NCI-H1694 (cell line): ENCODE measurements at regions not wholly inside any gene's neighbourhood (a gene's known extent, or its start where the extent isn't known, plus 50 kb on each side); places are given as distances from the start of the nearest gene placed in this dataset.
"Not testable (repeated sequence)": the region's sequence is repeated elsewhere in the genome, so short reads cannot be mapped to it uniquely, and the experiment has no call there.

ENCODE experiments used
- DNase-seq: peaks from one replicate; lab custom pipeline; 2025; lab: John Stamatoyannopoulos, UW

DNA sequence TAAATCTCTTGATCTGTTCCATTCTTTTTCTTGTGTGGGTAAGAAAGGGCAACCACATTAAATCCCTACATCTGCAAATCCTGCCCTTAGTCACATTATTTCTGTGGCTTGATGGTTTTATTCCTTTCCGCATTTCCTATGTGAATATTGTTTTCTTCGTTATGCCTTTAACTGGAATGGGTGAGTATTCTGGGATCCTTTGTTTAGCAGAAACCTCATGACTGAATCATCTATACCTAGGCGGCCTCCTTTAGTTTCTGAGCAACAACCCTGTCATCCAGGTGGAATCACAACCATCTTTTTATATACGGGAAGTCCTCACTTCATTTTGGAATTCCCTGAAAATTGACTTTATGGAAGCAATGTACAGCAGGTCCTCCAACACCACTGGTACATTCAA lies 409.5 kb downstream of the DIRAS2 start:
- DNase-seq: not testable (repeated sequence)

DNA sequence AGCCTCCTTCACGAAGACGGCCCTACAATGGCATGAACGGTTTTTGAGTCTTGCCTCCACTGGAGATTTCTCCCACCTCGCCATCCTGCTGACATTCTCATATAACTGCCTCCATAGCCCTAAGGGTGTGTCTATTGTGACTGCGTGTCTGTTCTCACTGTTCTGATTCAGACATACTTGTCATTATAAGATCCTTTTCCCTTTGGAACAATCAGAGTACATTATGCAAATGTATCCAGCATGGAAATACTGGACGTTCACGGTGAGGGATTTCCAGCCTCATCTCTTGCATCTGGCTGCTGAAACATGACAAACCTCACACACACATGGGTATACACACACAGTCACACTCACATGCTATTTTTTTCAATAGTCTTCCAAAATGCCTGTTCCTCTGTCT lies 402.1 kb downstream of the DIRAS2 start:
- no peak for DNase-seq

DNA sequence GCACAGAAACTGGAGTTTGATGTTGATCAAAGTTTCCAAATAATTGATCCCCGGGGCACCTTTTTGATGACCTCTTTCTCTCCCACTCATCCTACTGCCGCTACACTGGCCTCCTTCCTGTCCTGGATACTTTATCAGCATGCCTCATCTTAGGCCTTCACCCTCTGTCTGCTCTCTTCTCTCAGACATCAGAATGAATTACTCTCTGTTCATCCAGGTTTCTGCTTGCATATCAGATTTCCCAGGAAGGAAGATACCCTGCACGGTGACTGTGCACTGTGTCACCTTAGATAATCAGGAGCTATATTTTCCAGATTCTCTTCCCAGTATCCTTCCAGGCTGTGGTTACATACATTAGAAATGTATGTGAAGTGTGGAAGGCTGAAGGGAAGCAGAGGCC lies 397.0 kb downstream of the DIRAS2 start:
- DNase-seq: no peak

DNA sequence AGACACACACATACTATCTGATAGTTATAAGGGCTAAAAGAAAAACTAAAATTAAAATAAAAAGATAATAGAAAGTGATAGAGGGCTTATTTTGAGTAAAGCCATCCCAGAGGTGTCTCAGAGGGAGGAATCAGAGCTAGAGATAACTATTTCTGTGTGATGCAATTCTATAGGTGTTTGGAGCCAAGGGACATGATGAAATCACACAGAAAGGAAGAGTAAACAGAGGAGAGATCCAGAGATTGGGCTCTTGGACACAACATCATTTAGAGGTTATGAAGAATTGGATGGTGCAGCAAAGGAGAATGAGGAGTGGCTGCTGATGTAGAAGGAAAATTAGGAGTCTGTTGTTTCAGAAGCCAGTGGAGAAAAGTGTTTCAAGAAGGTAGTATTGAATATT lies 393.5 kb downstream of the DIRAS2 start:
- no peak for DNase-seq

DNA sequence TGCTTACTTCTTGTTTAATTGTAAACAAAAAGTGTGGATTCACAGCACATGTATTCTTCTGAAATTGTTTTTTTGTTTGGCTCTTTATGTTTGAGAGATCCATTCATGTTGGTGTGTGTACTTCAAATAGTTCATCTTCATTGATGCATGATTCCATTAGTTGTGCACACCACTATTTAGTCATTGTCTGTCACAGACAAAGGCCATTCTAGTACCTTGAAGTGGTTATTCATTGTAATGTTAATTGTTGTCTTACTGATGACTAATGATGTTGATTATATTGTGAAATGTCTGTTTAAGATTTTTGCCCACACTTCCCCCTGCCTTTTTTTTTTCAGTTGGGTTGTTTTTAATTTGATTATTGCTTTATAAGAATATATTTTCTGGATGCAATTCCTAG lies 391.3 kb downstream of the DIRAS2 start:
- no peak for DNase-seq

DNA sequence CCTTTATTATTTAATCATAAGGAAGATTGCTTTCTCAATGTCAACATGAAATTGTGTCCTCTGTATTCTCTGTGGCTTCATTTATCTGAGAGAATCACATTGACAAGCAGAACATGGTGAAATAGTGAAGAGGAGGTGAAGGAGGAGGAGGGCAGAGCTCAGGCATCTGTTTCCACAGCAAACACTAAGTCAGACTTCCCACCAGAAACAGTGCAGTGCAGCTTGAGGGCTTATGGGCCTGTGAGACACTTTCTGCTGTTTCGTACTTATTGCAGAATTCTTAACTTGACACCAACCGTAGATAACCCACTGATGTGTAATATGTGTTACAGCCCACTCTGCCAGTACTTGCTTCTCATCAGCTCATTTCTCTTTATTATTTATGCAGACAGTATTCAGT lies 386.3 kb downstream of the DIRAS2 start:
- no peak for DNase-seq

DNA sequence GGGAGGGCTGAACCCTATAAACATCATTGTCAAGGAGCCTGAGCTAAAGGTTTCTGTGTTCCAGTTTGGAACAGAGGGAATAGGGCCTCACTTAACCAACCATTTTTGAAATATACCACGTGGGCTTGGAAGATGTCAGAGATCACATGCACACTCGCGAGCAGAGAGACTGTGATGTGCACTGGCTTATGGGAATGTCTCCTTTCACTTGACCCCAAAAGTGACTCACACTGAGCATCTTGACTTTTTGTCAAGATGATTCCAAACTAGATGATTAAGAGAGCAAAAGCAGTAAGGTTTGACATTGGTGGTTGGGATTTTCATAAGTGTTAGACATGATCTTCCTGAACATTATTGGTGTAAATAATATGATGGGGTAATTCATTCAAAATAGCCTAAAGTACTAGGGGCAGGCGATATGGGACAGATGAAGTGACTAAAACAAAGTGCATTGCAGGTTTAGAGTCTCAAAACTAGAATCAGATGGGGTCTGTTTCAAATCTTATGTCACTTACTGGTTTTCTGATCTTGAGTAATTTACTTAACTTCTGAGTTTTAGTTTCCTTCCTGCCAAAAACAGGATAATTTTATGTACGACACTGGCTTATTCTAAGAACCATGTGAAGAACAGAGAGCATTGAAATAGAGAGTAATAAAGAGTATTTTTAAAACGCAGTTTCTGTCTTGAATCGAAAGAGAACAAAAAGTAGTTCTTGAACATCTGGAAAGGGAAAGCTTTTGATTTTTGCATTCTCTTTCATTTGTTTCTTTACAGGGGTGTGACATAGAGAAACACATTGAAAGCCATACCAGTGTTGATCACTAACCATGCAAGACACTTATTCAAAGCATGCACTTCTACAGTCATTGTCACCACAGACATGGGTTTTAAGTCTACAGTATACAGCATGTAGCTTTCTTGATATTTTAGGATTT lies 383.0 kb downstream of the DIRAS2 start:
- no peak for DNase-seq

DNA sequence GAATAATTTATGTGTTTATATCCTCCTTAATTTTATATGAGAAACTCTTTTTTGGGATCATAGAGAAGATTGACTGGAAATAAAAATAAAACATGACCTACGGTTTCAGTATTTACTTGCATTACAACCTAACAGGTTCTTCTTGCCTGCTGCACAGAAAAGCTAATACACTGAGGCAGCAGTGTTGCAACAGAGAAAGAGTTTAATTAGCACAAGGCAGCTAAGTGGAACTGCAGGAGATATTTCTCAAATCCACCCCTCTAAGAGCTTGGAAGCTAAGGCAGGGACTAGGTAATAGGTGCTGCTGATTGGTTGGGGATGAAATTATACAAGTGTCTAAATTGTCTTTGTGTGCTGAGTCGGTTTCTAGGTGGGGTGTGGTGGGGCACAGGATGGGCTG lies 380.9 kb downstream of the DIRAS2 start:
- DNase-seq: no peak

DNA sequence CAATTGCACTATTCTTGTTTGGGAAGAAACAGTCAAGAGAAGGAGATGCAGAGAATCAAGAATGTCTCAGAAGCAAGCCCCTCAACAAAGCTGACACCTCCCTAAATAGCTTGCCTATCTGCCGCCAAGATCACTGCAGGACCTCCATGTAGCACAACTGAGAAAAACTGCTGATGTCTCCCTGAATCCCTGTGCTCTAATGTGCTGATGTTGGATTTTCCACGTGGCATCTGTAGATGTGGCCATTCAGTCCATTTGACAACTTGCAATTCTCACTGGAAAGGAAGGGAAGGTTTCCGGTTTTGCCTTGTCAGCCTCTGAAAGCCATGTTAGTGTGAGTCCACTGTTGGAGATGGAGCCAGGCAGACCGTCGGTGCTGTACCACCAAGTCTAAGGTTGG lies 374.0 kb downstream of the DIRAS2 start:
- DNase-seq: no peak

DNA sequence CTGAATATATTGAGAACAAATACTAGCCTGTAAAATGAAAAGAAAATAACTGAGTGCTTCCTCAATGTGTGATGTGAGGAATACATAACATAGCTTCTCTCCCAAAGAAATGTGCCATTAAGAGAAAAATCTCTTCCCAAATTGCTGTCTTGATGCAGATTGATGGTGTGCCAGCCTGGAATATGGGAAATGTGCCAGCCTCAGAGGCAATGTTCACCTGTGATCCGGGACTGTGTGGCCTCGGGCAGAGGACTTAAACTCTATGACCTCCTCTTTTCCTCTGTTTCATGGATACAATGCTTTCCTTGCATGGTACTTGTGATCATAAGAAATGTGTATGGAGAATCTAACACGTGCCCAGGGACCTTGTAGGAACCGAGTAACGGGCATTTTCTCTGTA lies 370.9 kb downstream of the DIRAS2 start:
- DNase-seq: no peak

DNA sequence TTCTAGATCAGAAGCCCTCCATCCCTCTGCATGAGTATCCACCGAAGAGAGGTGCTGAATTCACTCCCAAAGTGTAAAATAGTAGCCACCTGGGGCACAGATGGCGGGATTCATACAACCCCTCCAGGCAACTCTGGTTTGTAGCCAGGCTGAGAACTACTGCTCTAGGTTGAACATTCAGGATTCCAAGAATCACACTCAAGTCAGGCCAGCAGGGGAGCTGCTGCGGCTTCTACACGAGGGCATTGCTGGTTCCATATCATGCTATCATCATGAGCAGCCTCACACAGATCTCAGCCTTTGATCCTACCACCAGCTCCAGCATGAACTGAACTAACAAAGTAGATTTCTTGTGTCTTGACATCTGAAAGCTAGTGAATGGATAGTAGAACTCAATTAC lies 367.9 kb downstream of the DIRAS2 start:
- DNase-seq: no peak

DNA sequence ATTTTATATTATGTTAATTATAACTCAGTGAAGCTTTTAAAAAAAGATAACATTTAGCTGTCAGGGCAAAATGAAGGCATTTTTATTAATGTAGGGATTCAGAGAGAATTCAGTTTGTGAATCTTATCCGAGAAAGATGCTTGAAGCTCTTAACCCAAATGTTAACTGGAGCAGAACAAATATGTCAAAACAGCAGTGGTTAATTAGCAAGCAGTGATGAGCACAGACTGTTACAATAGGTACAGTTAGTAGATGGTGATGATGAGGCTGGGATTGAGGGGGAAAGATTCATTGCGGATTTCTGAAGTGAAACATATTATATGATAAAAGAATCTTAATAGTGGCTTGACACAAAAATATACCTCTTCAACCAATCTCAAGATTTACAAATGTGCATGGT lies 356.7 kb downstream of the DIRAS2 start:
- peak; percentile 6 for DNase-seq

DNA sequence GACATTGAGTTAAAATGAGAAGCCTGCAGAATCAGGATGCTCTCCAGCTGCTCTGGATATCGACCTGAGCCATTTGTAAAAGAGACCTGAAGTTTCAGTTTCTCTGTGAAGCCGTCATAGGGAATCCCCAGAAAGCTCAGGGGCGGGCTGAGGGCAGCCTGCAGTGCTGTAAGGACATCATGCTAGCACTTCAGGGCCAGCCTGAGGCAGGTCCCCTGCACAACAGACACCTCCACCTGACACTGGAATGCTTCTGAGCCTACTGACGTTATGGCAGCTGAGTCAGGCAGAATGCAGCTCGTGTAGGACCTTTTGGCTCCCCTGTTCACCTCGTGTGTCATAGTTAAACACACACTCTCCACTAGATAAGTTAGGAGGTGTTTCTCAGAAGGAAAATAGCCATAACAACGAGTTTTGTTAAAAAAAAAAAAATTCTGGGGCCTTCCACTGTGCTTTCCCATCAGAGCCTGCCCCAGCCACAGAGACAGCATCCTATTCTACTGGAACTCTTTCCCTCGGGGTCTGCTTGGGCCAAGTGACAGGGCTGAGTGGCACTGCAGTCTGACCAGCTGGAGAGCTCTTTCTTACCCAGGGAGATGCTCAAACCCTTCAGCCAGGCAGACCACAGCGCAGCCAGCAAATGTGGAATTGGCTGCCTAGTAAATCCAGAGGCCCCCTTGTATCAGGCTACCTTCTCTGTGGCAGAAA lies 354.9 kb downstream of the DIRAS2 start:
- no peak for DNase-seq

DNA sequence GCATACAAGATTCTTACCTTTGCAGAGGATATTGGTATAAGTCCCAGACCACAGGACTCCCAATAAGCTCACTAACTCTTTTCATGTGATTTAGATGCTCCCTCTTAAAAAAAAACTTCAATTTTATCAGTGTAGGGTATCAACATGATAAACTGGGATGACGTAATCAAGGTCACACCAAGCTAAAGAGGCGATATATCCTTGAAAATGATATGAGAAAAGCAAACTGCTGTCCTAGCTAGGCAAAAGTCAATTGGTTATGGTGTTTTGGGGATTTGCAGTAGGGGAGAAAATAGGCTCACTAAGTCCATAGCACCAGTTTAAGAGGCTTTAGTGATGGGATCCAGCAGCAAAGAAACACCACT lies 354.4 kb downstream of the DIRAS2 start:
- no peak for DNase-seq

DNA sequence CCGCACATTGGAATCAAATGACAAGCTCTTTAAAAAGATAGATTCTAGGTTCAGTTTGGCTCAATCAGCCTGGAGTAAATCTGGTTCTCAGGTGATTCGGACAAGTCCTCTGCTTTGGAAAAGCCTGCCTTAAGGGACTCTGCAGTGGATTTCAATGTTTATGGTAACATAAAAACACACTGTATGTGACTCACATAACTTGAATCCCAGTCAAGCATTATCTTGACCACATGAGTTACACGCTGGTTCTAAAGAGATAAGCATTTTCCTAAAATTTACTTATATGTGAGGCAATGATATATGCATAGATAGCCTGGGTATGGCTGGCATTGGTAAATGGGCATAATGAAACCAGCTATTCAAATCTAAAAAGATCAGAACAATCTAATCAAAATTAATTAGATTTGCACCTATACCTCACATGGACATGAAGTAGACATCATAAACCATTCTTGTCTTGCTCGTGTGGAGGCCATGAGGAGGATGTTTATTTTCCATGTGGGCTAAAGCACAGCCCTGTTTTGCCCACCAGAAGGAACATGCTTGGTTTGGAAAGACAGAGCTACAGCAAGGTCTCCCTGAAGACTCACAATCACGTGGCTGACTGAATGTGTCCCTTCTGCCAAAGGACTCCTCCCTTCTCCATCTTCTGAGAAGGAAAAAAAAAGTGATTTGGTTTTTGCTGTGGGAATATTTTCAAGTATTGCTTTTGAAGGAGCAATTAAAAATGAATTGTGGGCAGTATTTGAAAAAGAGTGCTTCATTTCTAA lies 351.7 kb downstream of the DIRAS2 start:
- no peak for DNase-seq

DNA sequence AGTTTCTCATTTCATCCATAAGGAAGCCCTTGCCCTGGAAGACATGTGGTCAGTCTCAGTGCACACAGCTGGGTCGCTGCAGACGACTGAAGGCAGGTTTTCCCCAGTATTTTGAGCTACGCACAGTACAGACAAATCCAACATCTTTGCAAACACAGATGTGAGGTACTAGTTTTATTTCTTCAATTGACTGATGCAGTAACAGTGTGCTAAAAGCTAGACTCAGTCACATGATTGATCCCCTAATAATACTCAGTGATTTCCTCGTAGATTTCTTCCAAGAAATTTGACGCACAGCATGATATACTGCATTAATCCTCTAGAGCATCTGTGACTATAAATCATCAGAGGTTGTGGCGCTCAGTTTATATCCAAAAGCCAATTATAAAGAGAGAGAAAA lies 346.1 kb downstream of the DIRAS2 start:
- DNase-seq: peak; percentile 12

DNA sequence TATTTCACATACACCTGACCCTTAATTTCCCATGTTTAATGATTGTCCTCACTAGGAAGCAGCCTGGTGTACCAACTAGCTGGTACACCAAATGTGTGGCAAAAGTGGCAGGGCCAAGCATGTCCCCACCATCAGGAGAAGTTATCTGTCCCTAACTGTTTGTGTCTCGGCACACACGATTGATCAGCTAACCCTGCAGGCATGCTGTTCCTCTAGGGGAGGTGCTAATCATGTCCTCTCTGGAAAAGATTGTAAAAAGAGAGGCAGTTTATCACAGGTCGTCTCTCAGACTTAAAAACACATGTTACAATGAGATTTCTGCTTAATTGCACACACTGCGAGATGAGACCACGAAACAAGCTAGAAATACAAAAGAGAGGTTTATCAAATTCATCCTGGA lies 342.7 kb downstream of the DIRAS2 start:
- no peak for DNase-seq

DNA sequence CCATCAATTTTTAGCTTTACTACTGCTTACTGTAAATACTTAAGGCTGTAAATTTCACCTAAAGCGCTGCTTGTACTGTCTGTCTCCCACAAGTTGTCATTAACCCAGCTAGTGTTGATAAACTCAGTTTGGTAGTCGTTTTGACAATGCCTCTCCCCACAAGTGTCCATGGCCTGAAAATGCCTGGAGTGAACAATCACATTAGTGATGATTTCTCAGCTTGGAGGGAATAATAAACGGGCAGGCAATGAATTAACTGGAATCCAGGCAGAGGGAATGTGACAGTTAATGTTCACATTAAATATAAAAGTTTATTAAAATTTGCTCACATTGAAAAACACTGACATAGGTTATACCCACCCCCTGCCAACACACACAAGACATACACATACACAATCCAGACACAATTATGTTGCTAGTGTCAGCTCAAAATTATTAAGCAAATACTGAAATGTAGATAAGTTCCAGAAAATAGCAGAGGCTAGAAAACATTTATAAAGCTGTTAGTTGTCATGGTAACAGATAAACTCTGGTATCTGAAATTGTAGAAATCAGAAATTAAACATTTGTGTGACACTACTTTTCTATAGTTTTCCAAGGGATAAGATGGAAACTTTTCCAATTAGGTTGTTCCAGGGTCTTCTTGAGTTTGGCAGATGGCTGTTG lies 341.9 kb downstream of the DIRAS2 start:
- no peak for DNase-seq

DNA sequence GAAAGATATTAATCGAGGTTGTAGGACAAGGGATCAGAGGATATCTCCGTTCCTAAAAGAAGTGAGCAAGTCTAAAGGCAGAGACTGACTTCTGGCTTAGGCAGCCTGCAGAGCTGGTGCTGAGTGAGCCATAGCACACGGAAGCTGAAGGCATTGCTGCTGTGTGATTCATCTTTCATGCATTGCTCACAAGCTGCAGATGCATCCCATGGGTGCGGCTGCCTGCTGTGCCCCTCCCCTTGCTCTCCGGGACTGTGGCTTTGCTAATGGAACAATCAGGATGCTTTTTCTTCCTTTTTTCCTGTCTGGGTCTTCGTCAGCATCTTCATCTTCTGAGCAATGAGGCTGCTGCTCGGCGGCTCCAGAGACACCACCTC lies 341.4 kb downstream of the DIRAS2 start:
- DNase-seq: peak; percentile 23

DNA sequence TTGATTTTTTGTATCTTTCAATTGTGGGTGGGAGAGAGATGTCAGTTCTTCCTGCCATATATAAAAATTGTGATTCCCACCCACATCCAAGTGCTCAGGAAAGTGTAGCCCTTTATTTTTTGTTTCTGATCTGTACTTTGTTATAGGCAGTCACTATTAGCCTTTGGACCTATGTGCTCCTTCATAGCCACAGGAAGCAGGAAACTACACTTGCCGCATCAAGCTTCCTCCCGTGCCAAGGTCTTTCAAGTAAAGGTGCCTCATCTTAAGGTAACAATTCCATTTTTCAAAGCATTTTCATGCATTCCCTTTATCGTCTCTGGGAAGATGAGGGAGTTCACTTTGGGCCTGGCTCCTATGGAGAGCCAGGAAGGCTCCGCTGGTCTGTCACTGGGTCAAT lies 339.0 kb downstream of the DIRAS2 start:
- no peak for DNase-seq

DNA sequence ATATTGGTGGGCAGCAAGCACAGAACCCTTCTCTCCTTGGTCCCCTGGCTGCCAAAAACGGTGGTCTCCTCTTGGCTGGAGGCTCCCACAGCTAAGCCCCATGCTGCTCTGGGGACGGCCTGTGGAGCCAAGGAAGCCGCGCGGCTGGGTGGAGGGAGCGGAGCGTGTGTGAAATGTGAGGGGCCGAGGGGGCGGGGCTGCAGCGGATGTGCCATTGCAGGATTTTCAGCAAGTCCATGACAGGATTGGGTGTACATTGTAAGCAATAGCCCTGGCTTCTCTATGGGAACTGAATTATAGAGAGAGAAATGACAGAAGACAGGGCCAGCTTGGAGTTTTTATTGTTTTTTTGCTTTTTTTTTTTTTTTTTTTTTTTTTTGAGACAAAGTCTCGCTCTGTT lies 336.5 kb downstream of the DIRAS2 start:
- no peak for DNase-seq

DNA sequence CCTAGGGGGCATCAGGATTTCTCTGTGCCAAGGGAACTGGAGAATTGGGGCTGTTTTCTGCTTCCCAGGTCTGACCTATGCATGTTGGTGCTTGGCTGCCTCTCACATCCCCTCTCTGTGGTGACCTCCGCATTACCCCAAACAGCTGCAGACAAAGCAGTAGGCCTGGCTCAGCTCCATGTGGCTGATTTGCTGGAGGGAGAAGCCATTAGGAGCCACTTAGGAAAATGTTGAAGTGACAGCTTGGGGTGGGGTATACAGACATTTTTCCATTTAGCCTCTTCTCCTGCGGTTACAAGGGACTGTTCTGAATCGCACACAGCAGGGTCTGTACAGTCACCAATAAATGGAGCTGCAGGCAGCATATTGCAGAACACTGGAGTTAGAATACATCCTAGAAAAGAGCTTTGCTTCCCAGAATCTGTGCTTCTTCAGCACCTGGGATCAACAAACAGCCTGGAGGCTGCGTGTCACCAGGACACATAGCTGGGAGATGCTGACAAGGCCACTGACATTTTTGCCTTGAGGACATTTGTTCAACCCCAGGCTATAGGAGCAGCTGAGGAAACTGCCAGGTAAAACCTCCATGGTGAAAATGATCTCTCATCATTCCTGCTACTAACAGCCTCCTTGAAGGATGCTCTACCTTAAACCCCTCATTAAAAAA lies 335.3 kb downstream of the DIRAS2 start:
- peak; percentile 76 for DNase-seq
